ENCODE measurements at regions not wholly inside any gene's neighbourhood (a gene's known extent, or its start where the extent isn't known, plus 50 kb on each side); places are given as distances from the start of the nearest gene placed in this dataset.

DNA sequence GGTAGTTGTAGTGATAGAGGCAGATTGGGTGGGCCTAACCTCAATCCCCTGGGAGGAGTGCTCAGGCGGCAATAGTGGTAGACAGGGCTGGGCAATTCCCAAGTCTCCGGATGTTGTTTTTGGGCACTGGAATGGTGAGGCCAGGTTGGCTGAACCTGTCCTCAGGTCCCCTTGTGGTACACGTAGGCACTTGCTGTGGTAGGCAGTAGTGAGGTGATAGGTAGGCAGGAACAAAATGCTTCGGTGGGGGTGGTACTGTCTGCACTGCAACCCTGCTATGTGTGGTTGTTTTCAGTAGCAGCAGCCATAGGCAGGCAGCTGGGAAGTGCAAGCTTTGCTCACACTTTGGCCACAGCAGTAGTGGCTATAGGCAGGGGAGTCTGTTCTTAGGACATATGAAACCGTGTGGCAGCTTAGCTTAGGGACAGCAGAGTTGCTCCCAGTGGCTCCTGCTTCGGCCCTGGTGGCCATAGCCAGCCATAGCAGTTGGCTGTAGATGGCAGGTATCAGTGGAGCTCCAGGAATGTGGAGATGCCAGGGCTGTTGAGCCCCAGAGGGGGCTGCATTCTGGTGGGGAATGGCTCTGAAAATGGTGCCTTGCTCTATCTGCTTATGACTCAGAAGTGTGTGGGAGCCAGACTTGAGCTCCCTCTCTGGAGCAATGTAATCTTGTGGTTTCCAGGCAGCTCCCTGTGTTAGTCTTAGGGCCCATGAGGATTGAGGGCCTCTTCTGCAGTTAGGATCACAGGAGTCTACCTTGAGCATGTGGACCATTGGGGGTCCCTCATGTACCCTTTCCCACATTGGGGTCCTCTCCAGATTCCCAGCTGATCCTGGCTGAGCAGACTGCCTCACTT, 241.8 kb upstream of the BMP2 start:
- no peak for ATAC-seq (ENCODE audit: low read depth in 2 of 2)
- H3K36me3 Mint-ChIP-seq, result peaks cover 0 to 7% of the 10 kb centered on the region in 2 donors
- H3K27ac Mint-ChIP-seq, result peak overlapping the region in 2 of 6 donors; percentile 45 to 86
- peaks cover 0 to 5% (median 0%) of the 10 kb centered on the region in 3 donors for H3K27me3 Mint-ChIP-seq
- H3K4me1 Mint-ChIP-seq, result no peaks in the 10 kb centered on the region
- no peak for DNase-seq
- H3K4me3 Mint-ChIP-seq, result no peak overlapping the region
- H3K9me3 Mint-ChIP-seq, result peaks cover 10 to 36% (median 20%) of the 10 kb centered on the region in 7 donors

DNA sequence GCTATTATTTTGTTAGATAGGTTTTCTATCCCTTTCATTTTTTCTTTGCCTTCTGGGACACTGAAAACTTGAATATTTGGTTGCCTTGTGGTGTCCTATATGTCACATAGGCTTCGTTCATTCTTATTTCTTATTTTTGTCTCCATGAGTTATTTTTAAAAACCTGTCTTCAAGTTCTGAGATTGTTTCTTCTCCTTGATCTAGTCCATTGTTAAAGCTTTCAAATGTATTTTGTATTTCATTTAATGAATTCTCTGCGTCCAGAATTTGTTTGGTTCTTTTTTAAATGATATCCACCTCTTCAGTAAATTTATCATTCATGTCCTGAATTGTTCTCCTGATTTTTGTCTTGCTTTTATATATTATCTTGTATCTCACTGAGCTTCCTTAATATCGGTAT, 243.2 kb upstream of the BMP2 start:
- no peak for DNase-seq

DNA sequence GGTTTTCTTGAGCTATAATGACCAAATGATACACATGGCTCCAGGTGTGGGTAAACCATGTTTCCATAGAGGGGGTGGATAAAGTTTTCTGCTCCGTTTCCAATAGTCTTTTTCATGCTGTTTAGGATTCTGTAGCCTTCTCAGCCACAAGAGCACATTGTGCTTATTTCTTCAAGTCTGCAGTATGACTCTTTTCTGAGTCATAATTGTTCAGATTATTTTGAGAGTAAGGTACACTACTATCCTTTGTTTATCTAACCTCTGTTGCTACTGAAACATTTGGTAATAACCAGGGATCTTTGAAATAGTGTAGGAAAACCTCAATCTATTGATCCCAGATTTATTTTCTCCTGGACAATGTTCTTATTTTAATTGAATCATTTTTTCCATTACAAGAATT, 247.9 kb upstream of the BMP2 start:
- H3K4me1 Mint-ChIP-seq, result no peaks in the 10 kb centered on the region
- H3K27ac Mint-ChIP-seq, result no peak overlapping the region
- peaks cover 4 to 27% (median 14%) of the 10 kb centered on the region in 7 donors for H3K9me3 Mint-ChIP-seq
- peaks cover 0 to 8% (median 0%) of the 10 kb centered on the region in 3 donors for H3K27me3 Mint-ChIP-seq
- ATAC-seq (ENCODE audit: low read depth in 2 of 2) (no peak), DNase-seq (no peak)
- H3K36me3 Mint-ChIP-seq, result peaks cover 0 to 7% of the 10 kb centered on the region in 2 donors
- no peak overlapping the region for H3K4me3 Mint-ChIP-seq

More for the DNA sequence above, 243.2 kb upstream of the BMP2 start:
- no peak overlapping the region for H3K4me3 Mint-ChIP-seq
- peaks cover 10 to 36% (median 20%) of the 10 kb centered on the region in 7 donors for H3K9me3 Mint-ChIP-seq
- H3K27ac Mint-ChIP-seq, result no peak overlapping the region
- H3K4me1 Mint-ChIP-seq, result no peaks in the 10 kb centered on the region
- peaks cover 0 to 7% of the 10 kb centered on the region in 2 donors for H3K36me3 Mint-ChIP-seq
- no peak for ATAC-seq (ENCODE audit: low read depth in 2 of 2)
- no peaks in the 10 kb centered on the region for H3K27me3 Mint-ChIP-seq

DNA sequence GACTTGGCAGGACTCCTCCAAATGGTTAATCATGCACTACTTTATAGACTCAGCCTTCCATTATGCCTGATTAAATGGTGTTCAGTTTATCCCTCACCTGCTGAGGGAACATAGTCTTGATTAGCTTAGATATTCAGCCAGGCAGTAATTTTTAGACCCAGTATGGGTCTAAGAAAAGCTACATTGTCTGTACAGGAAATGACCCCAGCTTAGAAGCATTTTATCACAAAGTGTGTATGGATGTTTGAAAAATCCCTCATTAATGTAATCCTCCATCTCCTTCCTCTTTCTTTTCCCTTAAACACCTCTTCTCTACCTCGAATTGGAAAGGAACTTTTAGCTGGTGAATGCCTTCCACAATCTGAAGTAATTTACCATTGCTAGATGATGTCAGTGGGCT, 252.2 kb upstream of the BMP2 start:
- Mint-ChIP-seq H3K9me3 (peaks cover 0 to 2% (median 0%) of the 10 kb centered on the region in 7 donors), H3K4me1 (no peaks in the 10 kb centered on the region), H3K36me3 (no peaks in the 10 kb centered on the region), H3K4me3 (no peak overlapping the region), H3K27ac (no peak overlapping the region), H3K27me3 (peaks cover 0 to 8% (median 0%) of the 10 kb centered on the region in 3 donors)
- ATAC-seq (ENCODE audit: low read depth in 2 of 2), result no peak
- DNase-seq, result no peak

DNA sequence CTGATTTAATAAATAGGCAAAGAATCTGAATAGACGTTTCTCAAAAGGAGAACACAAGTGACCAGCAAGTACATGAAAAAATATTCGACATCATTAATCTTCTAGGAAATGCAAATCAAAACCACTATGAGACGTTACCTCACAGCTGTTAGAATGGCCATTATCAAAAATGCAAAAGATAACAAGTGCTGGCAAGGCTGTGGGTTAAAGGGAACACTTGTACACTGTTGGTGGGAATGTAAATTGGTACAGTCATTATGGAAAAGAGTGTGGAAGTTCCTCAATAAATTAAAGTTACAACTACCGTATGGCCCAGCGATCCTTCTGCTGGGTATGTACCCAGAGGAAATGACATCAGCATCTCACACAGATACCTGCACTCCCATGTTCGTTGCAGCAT, 253.9 kb upstream of the BMP2 start:
- Mint-ChIP-seq H3K27ac (no peak overlapping the region), H3K36me3 (no peaks in the 10 kb centered on the region), H3K9me3 (peaks cover 0 to 6% (median 0%) of the 10 kb centered on the region in 7 donors), H3K27me3 (peaks cover 0 to 6% (median 0%) of the 10 kb centered on the region in 3 donors), H3K4me3 (no peak overlapping the region), H3K4me1 (no peaks in the 10 kb centered on the region)
- no peak for DNase-seq
- ATAC-seq (ENCODE audit: low read depth in 2 of 2), result no peak

DNA sequence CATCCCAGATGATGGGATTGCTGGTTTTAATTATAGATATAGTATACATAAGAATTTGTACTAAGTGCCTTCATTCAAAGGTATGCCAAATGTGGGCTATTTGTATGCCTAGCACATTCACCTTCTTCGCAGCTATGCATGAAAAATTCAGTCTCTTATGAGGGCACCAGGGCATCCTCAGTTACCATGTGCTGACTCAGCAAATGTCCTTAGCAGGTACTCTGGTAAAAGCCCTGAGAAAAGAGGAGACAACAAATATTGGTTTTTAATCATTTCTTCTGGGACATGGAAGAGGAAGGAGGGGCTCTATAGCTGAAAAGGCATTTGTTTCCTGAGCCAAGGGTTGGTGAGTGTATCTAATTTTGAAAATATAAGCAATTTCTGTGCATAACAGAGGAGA, 258.1 kb upstream of the BMP2 start:
- no peak overlapping the region for H3K4me3 Mint-ChIP-seq
- no peaks in the 10 kb centered on the region for H3K36me3 Mint-ChIP-seq
- H3K27me3 Mint-ChIP-seq, result peaks cover 0 to 4% (median 0%) of the 10 kb centered on the region in 3 donors
- H3K27ac Mint-ChIP-seq, result no peak overlapping the region
- ATAC-seq (ENCODE audit: low read depth in 2 of 2), result no peak
- peaks cover 0 to 9% (median 0%) of the 10 kb centered on the region in 7 donors for H3K9me3 Mint-ChIP-seq
- no peaks in the 10 kb centered on the region for H3K4me1 Mint-ChIP-seq
- no peak for DNase-seq

DNA sequence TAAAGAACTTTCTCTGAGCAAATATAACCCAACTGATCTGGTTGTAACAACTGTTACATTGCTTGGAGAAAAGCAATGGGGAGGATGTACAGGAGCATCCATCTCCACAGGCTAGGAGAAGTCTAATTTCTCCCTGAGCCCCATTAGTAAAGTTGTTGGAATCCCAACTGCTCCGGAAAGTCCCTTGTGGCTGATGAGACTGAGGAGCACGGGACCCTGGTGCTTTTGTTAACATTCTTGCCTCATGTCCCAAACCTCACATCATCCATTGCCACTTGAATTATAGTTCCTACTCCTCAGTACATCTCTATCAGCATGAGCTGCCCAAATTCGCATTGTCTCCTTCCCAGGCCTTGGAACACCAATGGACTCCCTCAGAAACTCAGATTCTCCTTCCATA, 260.6 kb upstream of the BMP2 start:
- no peak for ATAC-seq (ENCODE audit: low read depth in 2 of 2)
- no peaks in the 10 kb centered on the region for H3K36me3 Mint-ChIP-seq
- H3K4me3 Mint-ChIP-seq, result no peak overlapping the region
- no peaks in the 10 kb centered on the region for H3K4me1 Mint-ChIP-seq
- DNase-seq, result no peak
- H3K27ac Mint-ChIP-seq, result no peak overlapping the region
- H3K27me3 Mint-ChIP-seq, result peaks cover 0 to 4% (median 0%) of the 10 kb centered on the region in 3 donors
- peaks cover 0 to 11% (median 3%) of the 10 kb centered on the region in 7 donors for H3K9me3 Mint-ChIP-seq

DNA sequence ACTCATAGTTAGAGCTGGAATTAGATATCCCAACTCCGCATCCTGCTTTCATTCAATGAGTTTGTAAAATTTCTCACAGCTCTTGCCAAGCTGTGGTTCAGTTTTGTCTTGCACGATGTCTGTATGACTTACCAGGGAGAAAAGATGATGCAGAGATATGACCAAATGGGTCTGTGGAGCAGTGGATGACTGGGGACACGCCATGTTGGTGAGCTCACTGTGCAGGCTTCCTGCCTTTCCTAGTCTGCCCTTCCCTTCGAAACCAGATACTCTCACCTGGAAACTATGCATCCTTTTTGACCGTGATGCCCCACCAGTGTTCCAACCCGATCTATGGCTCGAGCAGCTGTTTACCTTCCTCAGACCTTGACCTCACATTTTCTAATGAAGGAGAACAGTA, 262.7 kb upstream of the BMP2 start:
- Mint-ChIP-seq H3K9me3 (peaks cover 0 to 13% (median 3%) of the 10 kb centered on the region in 7 donors), H3K36me3 (no peaks in the 10 kb centered on the region), H3K4me1 (no peaks in the 10 kb centered on the region), H3K27ac (no peak overlapping the region), H3K27me3 (peaks cover 0 to 4% (median 0%) of the 10 kb centered on the region in 3 donors), H3K4me3 (no peak overlapping the region)
- DNase-seq (no peak), ATAC-seq (ENCODE audit: low read depth in 2 of 2) (no peak)

DNA sequence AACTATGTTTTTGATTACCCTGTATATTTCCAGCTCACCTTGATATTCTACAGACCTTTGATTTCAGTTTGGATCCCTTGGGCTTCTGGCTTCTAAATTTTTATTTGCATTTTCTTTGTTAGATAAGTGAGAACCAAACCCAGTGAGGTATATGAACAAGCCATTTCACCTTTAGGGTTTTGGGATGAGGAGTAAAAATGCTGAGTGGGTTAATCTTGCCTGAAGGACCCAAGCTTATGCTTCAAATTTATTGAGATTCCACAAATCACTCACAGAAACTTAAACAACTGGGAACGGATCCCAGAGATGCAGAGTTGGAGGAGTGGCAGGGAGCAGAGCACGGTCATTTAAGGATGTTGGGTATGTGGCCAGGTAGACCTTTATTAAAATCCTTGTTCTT, 263.3 kb upstream of the BMP2 start:
- Mint-ChIP-seq H3K4me1 (no peaks in the 10 kb centered on the region), H3K27me3 (peaks cover 0 to 4% (median 0%) of the 10 kb centered on the region in 3 donors), H3K4me3 (no peak overlapping the region), H3K36me3 (no peaks in the 10 kb centered on the region), H3K9me3 (peaks cover 0 to 13% (median 3%) of the 10 kb centered on the region in 7 donors), H3K27ac (no peak overlapping the region)
- DNase-seq (no peak), ATAC-seq (ENCODE audit: low read depth in 2 of 2) (no peak)

DNA sequence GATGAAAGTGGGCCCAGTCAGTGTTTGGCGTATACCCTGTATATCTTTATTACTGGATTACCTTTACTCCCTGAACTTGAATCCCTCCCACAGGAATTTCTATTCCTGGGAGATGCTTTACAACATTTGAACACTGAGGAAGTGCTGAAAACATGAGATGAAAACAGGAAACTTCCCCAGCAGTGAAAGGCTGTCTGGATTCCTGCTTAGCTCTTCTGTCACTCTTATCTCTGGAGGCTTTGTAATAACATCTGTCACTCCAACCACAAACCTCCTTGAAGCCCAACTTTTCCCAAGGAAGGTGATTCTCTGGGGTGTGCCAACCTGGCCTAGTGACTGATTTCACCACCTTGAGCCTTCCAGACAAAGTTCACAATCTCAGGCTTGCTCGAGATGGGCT, 264.5 kb upstream of the BMP2 start:
- peaks cover 0 to 13% (median 3%) of the 10 kb centered on the region in 7 donors for H3K9me3 Mint-ChIP-seq
- peaks cover 0 to 4% (median 0%) of the 10 kb centered on the region in 3 donors for H3K27me3 Mint-ChIP-seq
- H3K36me3 Mint-ChIP-seq, result no peaks in the 10 kb centered on the region
- ATAC-seq (ENCODE audit: low read depth in 2 of 2) (no peak), DNase-seq (no peak)
- no peak overlapping the region for H3K4me3 Mint-ChIP-seq
- no peaks in the 10 kb centered on the region for H3K4me1 Mint-ChIP-seq
- no peak overlapping the region for H3K27ac Mint-ChIP-seq

DNA sequence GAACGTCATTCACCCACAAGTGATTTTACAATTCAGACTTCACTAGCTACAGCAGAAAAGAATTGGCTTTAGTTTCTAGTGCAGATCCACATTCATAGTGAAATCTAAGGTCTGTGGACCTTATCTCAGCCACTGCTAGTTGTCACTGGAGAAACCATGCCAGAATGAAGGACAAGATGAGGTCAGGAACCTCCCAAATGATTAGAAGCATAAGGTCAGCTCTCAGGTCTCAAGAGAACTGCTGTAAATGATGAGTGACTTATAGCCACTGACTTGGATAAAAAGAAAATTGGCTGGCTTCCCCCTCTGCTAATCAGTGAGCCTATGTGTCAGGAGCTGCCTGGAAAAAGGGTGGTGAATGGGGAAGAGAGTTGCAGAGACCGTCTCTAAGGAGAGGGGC, 265.3 kb upstream of the BMP2 start:
- H3K36me3 Mint-ChIP-seq, result no peaks in the 10 kb centered on the region
- H3K4me1 Mint-ChIP-seq, result no peaks in the 10 kb centered on the region
- no peak overlapping the region for H3K4me3 Mint-ChIP-seq
- H3K9me3 Mint-ChIP-seq, result peaks cover 0 to 11% (median 3%) of the 10 kb centered on the region in 7 donors
- ATAC-seq (ENCODE audit: low read depth in 2 of 2) (no peak), DNase-seq (no peak)
- peaks cover 0 to 4% (median 0%) of the 10 kb centered on the region in 3 donors for H3K27me3 Mint-ChIP-seq
- H3K27ac Mint-ChIP-seq, result no peak overlapping the region

DNA sequence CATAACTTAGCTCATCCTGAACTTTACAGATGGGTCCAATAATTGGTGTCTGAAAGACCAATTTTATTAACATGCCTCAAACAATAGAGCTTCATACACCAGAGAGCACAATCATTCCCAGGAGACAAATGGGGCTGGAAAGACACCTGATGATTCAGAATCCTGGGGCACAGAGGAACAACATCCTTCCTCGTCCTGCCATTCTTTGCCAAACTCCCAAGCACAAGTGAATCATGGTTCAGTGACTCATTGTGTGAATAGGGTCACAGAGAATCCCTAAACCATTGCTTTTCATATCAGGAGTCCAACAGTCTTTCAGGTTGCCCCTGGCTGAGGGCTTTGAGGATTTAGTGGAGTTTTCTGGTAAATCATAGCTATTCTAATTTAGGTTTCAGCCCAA, 266.4 kb upstream of the BMP2 start:
- Mint-ChIP-seq H3K4me3 (no peak overlapping the region), H3K36me3 (no peaks in the 10 kb centered on the region), H3K4me1 (no peaks in the 10 kb centered on the region), H3K27me3 (peaks cover 0 to 4% (median 0%) of the 10 kb centered on the region in 3 donors), H3K27ac (no peak overlapping the region), H3K9me3 (peaks cover 0 to 8% (median 3%) of the 10 kb centered on the region in 7 donors)
- DNase-seq (no peak), ATAC-seq (ENCODE audit: low read depth in 2 of 2) (no peak)

DNA sequence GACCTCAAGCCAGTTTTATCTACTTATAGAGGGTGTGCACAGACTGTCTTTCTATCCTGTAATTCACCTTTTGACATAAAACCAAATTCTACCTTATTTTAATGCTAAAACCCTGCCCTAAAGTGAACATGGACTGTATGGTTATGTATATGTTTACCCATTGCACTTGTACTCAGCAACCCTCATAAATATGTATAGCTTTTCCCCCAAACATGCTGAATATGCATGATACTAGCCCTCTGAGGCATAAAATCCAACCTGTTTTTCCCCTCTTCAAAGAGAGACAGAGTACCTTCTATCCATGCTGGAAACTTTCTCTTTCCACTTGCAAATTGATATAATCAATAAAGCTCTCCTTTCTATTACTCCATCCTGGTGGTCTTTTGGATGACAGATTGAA, 267.9 kb upstream of the BMP2 start:
- DNase-seq (no peak), ATAC-seq (ENCODE audit: low read depth in 2 of 2) (no peak)
- H3K27me3 Mint-ChIP-seq, result peaks cover 0 to 2% (median 1%) of the 10 kb centered on the region in 3 donors
- no peak overlapping the region for H3K4me3 Mint-ChIP-seq
- H3K27ac Mint-ChIP-seq, result no peak overlapping the region
- H3K9me3 Mint-ChIP-seq, result peaks cover 0 to 5% (median 3%) of the 10 kb centered on the region in 7 donors
- no peaks in the 10 kb centered on the region for H3K36me3 Mint-ChIP-seq
- H3K4me1 Mint-ChIP-seq, result no peaks in the 10 kb centered on the region

DNA sequence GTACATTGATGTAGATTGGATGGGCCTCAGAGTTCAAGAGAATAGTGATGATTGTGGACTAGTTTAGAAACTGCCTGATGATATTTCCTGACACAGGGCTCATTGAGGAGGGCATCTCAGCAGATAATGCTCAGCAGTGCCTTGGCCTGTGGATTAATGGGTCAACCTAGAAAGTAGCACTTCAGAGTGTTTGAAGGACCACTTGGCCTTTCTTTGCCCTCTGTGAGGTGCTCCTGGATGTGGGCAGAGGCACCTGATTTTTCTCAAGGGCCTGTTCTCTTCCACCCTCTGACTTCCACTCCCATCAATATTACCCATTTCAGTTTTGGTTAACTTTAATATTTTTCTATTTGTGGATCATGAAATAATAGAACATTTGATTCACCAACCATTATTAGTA, 270.6 kb upstream of the BMP2 start:
- Mint-ChIP-seq H3K9me3 (peaks cover 0 to 5% (median 1%) of the 10 kb centered on the region in 7 donors), H3K4me1 (no peaks in the 10 kb centered on the region), H3K27me3 (peaks cover 0 to 6% (median 5%) of the 10 kb centered on the region in 3 donors), H3K36me3 (no peaks in the 10 kb centered on the region), H3K4me3 (no peak overlapping the region), H3K27ac (no peak overlapping the region)
- ATAC-seq (ENCODE audit: low read depth in 2 of 2), result no peak
- no peak for DNase-seq
